Astrocyte (in vitro differentiated cells and primary cell): ENCODE measurements at regions not wholly inside any gene's neighbourhood (a gene's known extent, or its start where the extent isn't known, plus 50 kb on each side); places are given as distances from the start of the nearest gene placed in this dataset.

ENCODE experiments used
- DNase-seq: peaks from one replicate; pipeline ENCODE4 v3.0.0-alpha.2; 2010; ENCODE audit warnings: low read depth
- FAIRE-seq: peaks from 2 replicates; lab custom pipeline; 2011; peaks lifted over from hg19 to GRCh38; lab: Jason Lieb, UNC
- H2AFZ ChIP-seq: 2 replicates; pipeline ENCODE4 v1.6.0; 2012; ENCODE audit warnings: low read depth, low read length, inconsistent platforms
- H3K27ac ChIP-seq: 2 replicates; pipeline ENCODE4 v1.5.1; 2011; ENCODE audit warnings: low read depth, low read length, inconsistent platforms
- H3K27me3 ChIP-seq: 2 replicates; pipeline ENCODE4 v1.6.0; 2011; ENCODE audit warnings: low read length, inconsistent platforms; ENCODE audit not compliant: insufficient read depth
- H3K36me3 ChIP-seq: 2 replicates; pipeline ENCODE4 v1.5.1; 2011; ENCODE audit warnings: low read length, inconsistent platforms; ENCODE audit not compliant: insufficient read depth
- H3K4me1 ChIP-seq: 2 replicates; pipeline ENCODE4 v1.5.1; 2011; ENCODE audit warnings: low read length, inconsistent platforms; ENCODE audit not compliant: insufficient read depth
- H3K4me2 ChIP-seq: 2 replicates; pipeline ENCODE4 v1.6.0; 2012; ENCODE audit warnings: low read length, inconsistent platforms
- H3K4me3 ChIP-seq: 2 replicates; pipeline ENCODE4 v1.5.1; 2011; ENCODE audit warnings: low read depth, mild to moderate bottlenecking, low read length, inconsistent platforms; ENCODE audit not compliant: insufficient read depth
- H3K79me2 ChIP-seq: 2 replicates; pipeline ENCODE4 v1.6.0; 2012; ENCODE audit warnings: mild to moderate bottlenecking, low read length, inconsistent platforms; ENCODE audit not compliant: insufficient read depth
- H3K9ac ChIP-seq: 2 replicates; pipeline ENCODE4 v1.6.0; 2012; ENCODE audit warnings: mild to moderate bottlenecking, low read length, inconsistent platforms
- H3K9me3 ChIP-seq: 2 replicates; pipeline ENCODE4 v1.5.1; 2012; ENCODE audit warnings: low read depth, mild to moderate bottlenecking, low read length, inconsistent platforms; ENCODE audit not compliant: insufficient read depth
- H4K20me1 ChIP-seq: 2 replicates; pipeline ENCODE4 v1.6.0; 2012; ENCODE audit warnings: low read length, inconsistent platforms; ENCODE audit not compliant: insufficient read depth
- H3K27ac Mint-ChIP-seq: one replicate; pipeline ENCODE4 v1.8.0; 2021; ENCODE audit warnings: mild to moderate bottlenecking, mixed read lengths; ENCODE audit not compliant: unreplicated experiment
- H3K27me3 Mint-ChIP-seq: one replicate; pipeline ENCODE4 v1.8.0; 2021; ENCODE audit warnings: low read depth, mixed read lengths; ENCODE audit not compliant: unreplicated experiment
- H3K36me3 Mint-ChIP-seq: one replicate; pipeline ENCODE4 v1.8.0; 2021; ENCODE audit warnings: low read depth, mixed read lengths; ENCODE audit not compliant: unreplicated experiment
- H3K4me1 Mint-ChIP-seq: one replicate; pipeline ENCODE4 v1.8.0; 2021; ENCODE audit warnings: low read depth, mixed read lengths; ENCODE audit not compliant: unreplicated experiment
- H3K4me3 Mint-ChIP-seq: one replicate; pipeline ENCODE4 v1.8.0; 2021; ENCODE audit warnings: mild to moderate bottlenecking, moderate library complexity, mixed read lengths; ENCODE audit not compliant: unreplicated experiment
- H3K9me3 Mint-ChIP-seq: one replicate; pipeline ENCODE4 v1.8.0; 2021; ENCODE audit warnings: mild to moderate bottlenecking, mixed read lengths; ENCODE audit not compliant: unreplicated experiment
- CTCF ChIP-seq: IDR thresholded peaks from 2 replicates; pipeline ENCODE4 v1.5.1; 2011; ENCODE audit warnings: low read depth, mild to moderate bottlenecking, inconsistent platforms, low read length, moderate library complexity; ENCODE audit not compliant: insufficient read depth
- EZH2 ChIP-seq: IDR thresholded peaks from 2 replicates; pipeline ENCODE4 v1.6.1; 2012; ENCODE audit warnings: mild to moderate bottlenecking, low read length, inconsistent platforms; ENCODE audit not compliant: insufficient read depth

GRCh38 chr17:79525793-79526677 lies 84.8 kb downstream of the RBFOX3 start:
- H4K20me1 ChIP-seq, result no peaks in the 10 kb centered on the region
- TF ChIP-seq CTCF (no peak), EZH2 (no peak)
- no peaks in the 10 kb centered on the region for H3K4me1 ChIP-seq
- H3K27me3 Mint-ChIP-seq, result peaks cover 66% of the 10 kb centered on the region
- no peaks in the 10 kb centered on the region for H3K79me2 ChIP-seq
- no peak overlapping the region for H3K4me3 Mint-ChIP-seq
- no peaks in the 10 kb centered on the region for H3K27me3 ChIP-seq
- FAIRE-seq (no peak), DNase-seq (no peak)
- H3K36me3 Mint-ChIP-seq, result no peaks in the 10 kb centered on the region
- H3K9me3 ChIP-seq, result no peaks in the 10 kb centered on the region
- H3K36me3 ChIP-seq, result no peaks in the 10 kb centered on the region
- H3K9ac ChIP-seq, result no peak overlapping the region
- H3K9me3 Mint-ChIP-seq, result peaks cover 5% of the 10 kb centered on the region
- no peak overlapping the region for H3K4me3 ChIP-seq
- H2AFZ ChIP-seq, result no peak overlapping the region
- no peaks in the 10 kb centered on the region for H3K4me1 Mint-ChIP-seq
- no peak overlapping the region for H3K4me2 ChIP-seq
- H3K27ac Mint-ChIP-seq, result no peak overlapping the region
- H3K27ac ChIP-seq, result no peak overlapping the region

GRCh38 chr17:79524213-79525187 lies 86.4 kb downstream of the RBFOX3 start:
- H3K9ac ChIP-seq, result no peak overlapping the region

More at GRCh38 chr17:79524213-79525187, 86.4 kb downstream of the RBFOX3 start:
- Mint-ChIP-seq H3K4me3 (no peak overlapping the region), H3K36me3 (no peaks in the 10 kb centered on the region), H3K27ac (no peak overlapping the region), H3K9me3 (peaks cover 5% of the 10 kb centered on the region), H3K4me1 (no peaks in the 10 kb centered on the region), H3K27me3 (peaks cover 57% of the 10 kb centered on the region)
- FAIRE-seq (no peak), DNase-seq (no peak)
- Histone ChIP-seq H3K4me1 (no peaks in the 10 kb centered on the region), H3K9me3 (no peaks in the 10 kb centered on the region), H3K4me3 (no peak overlapping the region), H3K79me2 (no peaks in the 10 kb centered on the region), H2AFZ (no peak overlapping the region), H3K27me3 (no peaks in the 10 kb centered on the region), H3K4me2 (no peak overlapping the region), H3K36me3 (no peaks in the 10 kb centered on the region), H4K20me1 (no peaks in the 10 kb centered on the region), H3K27ac (no peak overlapping the region)
- TF ChIP-seq CTCF, result no peak
- no peak for TF ChIP-seq EZH2
